NCI-H2107 treated with DMSO at 0.1 percent for 48 hours (cell line): ENCODE measurements at regions not wholly inside any gene's neighbourhood (a gene's known extent, or its start where the extent isn't known, plus 50 kb on each side); places are given as distances from the start of the nearest gene placed in this dataset.
"Not testable (repeated sequence)": the region's sequence is repeated elsewhere in the genome, so short reads cannot be mapped to it uniquely, and the experiment has no call there.

Source experiments
- DNase-seq: peaks from one replicate; lab custom pipeline; 2025; ENCODE audit not compliant: unreplicated experiment; lab: John Stamatoyannopoulos, UW

DNA sequence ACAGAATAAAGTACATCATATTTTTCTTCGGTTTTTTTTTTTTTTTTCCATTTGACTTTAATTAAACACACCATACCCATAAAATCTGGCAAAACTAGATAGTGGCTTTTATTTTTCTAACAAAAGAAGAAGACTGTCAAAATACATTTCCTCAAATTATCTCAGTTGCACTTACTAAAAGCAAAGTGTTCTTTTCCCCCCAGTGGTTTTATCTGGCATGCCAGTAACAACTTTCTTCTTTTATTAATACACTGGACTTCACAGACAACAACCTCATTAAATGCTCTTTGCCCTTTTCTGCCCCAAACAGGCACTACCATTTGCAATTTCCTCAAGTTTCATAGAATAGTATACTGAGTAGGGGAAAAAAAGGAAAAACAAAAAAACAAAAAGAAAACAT is 1792.3 kb downstream of the EFNA5 start:
- DNase-seq: no peak

DNA sequence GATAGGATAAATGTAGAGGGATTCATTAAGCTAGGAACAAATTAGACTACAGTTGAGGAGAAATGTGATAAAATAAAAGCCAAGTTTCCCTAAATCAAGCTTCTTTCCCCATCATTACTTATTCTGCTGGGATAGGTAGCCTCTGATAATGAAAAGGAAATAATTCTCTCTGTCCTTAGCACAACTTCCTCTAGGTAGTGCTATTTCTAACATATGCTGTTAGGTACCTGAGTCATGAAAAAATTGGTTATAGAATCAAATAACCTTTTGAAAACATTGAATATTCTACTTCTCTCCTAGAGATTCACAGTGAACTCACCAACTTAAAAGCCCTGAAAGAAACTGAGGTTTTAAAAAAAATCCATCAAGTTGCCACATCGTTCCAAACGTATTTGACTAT is 1793.1 kb downstream of the EFNA5 start:
- DNase-seq: no peak

DNA sequence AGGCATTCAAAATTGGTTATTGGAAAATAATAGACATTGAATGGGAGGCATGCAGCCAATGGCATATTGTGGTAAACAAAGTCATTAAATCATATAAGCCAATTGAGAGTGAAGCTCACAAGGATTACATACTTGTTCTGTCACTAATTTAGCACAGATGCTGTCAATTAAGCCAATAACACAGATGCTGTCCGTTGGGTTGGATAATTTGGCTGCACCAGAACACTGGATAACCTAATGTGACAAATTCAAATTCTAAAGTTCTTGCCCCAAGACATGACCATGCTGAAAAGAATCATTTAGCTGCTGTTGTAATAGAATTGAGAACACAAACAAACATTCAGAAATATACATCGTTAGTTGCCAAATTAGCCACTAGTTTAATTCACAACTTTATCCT is 1796.4 kb downstream of the EFNA5 start:
- no peak for DNase-seq

DNA sequence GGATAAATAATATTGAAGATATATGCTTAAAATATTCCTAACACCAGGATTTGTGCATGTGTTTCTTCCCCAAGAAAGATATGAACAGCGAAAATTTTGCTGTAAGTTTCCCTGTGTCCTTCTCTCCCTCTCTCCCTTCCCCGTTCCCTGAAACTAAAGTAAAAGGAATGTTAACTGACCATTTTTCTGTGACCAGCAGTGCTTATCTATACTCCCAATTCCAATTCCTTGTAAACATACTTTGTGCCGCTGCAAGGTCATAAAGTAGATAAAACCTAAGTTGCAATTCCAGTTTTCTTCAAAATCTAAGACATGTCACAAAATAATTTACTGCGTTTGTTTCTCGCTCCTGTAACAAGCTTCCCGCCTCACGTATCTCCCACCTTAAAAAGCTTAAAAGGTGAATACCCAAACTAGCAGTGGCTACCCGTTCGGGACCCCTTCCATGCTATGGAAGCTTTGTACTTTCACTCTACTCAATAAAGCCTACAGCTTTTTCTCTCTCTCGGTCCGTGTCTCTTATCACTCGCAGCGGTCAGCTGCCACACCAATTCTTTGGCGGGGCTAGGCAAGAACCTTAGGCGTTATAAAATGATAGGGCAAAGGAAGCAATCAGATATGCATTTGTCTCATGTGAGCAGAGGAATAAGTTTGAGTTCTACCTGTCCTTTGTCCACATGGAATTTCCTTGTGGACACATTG is 1798.0 kb downstream of the EFNA5 start:
- no peak for DNase-seq

DNA sequence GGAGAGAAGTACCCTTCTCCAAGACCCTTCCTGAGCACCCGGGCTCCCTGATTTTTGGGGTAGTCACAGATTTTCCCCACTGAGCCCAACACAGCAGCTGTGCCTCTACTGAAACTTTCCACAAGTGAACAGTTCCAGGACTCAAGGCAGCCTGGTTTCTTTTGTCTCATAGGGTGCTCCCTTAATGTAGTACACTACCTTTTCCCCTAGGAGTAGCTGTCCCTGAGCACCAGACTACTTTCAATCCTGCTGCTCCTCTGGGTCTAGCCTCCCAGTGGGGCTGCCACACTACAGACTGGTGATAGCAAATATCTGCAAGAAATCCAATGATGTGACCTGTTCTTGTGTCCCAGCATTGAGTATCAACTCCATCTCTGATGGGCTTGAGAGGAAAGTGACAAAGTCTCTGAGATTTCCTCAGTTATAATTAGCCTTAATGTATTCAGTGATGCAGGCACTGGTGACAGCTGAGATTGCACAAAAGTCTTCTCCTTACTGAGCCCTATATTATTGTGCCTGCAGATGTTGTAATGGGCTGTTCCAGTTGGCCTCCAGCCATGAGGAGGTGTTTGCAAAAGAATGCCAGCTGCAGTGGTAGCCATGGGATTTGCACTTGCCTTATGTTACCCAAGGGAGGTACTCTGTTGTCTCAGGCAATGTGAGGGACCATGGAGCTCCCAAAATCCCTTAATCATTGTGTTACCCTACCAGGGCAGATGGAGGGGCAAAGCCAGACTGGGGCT is 1802.5 kb downstream of the EFNA5 start:
- no peak for DNase-seq

DNA sequence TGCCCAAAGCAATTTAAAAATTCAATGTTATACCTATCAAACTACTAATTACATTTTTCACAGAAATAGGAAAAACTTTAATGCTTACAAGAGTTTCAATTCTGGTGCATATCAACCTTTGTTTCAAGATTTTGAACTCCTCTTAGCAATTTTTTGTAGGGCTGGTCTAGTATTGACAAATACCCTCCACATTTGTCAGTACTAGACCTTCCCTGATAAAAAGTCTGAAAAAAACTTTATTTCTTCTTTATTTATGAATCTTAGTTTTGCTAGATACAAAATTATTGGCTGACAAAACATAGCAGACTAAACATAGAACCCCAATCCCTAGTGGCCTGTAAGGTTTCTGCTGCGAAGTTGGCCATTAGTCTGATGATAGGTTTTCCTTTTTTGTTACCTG is 1804.9 kb downstream of the EFNA5 start:
- DNase-seq: no peak

DNA sequence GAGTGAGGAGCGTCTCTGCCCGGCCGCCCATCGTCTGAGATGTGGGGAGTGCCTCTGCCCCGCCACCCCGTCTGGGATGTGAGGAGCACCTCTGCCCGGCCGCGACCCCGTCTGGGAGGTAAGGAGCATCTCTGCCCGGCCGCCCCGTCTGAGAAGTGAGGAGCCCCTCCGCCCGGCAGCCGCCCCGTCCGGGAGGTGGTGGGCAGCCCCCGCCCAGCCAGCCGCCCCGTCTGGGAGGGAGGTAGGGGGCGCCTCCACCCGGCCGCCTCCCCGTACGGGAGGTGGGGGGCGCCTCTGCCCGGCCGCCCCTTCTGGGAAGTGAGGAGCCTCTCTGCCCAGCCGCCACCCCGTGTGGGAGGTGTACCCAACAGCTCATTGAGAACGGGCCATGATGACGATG is 1811.4 kb downstream of the EFNA5 start:
- DNase-seq: not testable (repeated sequence)

DNA sequence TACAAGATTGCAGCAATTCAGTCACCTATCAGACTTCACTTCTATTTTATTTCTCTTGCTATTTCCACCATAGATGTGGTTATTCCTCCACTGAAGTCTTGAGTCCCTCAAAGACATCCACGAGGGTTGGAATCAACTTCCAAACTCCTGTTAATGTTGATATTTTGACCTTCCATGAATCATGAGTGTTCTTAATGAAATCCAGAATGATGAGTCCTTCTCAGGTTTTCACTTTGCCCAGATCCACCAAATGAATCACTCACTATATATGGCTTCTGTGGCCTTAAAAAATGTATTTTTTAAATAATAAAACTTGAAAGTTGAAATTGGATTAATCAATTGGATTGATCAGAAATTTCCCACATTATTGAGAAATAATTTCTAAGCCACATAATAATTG is 1821.0 kb downstream of the EFNA5 start:
- DNase-seq: no peak

DNA sequence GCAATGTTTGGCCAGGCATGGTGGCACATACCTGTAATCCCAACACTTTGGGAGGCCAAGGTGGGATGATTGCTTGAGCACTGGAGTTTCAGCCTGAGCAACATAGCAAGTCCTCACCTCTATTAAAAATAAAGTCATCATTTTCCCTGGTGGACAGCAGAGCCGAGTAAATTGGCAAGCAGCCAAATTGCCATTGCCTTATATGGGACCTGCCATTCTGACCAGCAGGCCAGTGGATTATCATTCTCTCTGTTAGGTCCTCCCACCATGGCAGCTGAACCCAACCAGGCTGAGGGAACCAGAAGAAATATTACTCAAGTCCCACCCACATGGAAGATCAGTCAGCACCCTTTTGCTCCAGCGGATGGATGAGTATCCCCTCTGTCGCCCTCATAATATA is 1829.9 kb downstream of the EFNA5 start:
- no peak for DNase-seq

DNA sequence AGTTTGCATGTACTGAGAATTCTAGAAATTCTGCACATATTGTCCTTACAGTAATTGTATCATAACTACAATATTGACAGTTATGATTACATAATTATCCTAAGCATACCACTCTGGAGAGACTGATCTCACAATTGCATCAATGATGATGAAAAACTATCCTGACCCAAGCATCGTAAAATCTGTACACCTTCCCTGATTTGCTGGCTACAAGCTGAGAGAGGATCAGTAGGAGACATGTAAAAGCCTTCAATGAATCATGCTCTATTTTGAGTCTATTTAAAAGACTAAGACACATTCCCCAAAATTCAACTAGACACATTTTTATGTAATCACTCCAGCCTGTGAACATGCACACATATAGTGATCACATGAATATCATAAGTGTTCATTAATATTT is 1833.8 kb downstream of the EFNA5 start:
- DNase-seq: no peak

DNA sequence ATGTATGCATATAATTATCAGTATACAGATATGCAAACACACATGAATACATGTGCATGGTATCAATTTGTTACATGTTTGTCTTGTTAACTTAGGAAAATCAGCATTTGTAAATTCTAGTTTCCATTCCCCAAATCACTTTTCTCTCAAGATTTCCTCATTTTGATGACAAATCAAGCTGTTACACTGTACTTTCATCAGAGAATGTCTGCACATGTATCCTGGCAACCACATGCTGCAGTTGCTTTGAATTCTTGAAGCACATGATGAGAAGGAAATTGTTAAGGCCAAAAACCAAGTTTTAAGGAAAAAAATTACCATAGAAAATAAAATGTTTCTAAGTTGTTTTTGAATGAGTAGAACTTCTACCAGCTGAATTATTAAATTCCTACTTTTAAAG is 1834.5 kb downstream of the EFNA5 start:
- no peak for DNase-seq

DNA sequence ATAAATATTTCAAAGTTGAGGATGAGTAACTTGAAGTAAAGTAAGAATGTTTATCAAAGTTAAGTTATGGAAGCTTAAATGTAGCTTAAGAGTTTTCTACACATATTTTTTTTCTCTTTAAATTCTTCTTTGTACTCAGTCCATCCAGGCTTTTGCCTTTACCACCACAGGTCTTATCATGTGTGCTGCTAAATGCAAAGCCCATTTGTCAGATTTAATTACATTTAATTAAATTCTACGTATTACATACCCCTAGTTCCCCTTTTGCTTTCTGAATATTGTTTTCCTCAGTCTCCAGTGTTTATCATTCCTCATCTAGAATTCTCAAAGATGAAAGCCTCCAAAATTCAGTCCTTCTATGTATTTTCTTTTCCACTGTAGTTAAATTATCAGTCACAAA is 1841.9 kb downstream of the EFNA5 start:
- no peak for DNase-seq

DNA sequence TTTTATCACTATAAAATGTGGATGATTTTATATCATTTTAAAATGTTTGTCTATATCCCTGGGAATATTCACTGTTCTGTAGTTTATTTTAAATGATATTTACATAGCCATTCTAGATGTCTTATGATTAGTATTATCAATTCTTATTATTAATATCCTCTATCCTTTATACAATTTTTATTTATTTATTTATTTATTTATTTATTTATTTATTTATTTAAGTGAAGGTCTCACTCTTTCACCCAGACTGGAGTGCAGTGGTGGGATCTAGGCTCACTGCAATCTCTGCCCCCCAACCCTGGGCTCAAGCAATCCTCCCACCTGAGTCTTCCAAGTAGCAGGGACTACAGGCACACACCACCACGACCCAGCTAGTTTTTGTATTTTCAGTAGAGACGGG is 1848.9 kb downstream of the EFNA5 start:
- DNase-seq: no peak

DNA sequence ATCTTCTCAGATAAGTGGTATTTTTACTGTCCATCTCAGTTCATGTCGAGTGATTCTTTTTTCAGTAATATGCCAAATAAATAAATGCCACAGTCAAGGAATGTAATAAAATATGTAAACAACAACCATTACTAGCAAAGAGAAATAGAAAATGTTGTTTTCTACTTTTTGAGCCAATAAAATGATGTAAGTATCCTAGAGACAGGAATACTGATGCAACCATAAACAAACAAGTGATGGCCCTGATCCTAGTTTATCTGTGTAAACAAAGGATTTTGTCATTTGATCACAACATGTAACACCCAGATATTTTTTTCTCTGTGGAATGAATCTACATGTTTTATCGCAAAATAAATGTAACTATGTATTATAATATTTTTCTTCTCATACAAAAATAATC is 1852.8 kb downstream of the EFNA5 start:
- no peak for DNase-seq

DNA sequence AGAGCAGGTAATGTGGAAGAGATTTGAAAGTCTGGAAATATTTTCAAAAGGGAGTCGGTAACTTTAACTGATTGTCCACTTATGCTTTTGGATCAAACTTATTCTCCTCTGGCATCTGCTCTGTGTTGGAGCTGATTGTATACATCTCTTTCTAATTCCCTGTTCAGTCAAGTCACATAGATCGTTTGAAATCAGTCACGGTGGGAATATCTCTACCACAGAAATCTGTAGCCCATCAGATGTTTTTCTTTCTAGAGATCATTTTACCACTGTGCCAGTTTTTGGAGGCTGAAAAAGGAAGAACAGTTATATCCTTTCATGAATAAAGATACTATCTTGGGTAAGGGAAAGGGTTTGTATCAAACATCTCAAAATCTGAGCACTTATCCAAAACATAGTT is 1853.3 kb downstream of the EFNA5 start:
- DNase-seq: no peak

DNA sequence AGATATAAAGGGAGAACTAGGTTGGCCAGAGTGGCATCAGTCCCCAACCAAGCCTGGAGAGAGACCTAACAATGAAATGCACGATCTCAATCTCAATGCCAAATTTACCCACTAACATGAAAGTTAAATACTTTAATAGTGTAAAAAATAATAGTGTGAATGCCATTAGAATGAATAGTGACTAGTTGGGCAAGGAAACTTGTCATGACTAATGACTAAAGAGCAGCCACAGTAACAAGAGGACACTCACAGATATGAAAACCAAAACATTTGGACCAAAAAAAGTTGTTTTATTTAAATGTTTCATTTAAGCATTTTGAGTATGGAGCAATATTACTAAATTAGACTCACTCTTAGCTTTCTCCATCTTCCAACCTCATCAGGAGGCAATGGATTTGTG is 1853.8 kb downstream of the EFNA5 start:
- no peak for DNase-seq

DNA sequence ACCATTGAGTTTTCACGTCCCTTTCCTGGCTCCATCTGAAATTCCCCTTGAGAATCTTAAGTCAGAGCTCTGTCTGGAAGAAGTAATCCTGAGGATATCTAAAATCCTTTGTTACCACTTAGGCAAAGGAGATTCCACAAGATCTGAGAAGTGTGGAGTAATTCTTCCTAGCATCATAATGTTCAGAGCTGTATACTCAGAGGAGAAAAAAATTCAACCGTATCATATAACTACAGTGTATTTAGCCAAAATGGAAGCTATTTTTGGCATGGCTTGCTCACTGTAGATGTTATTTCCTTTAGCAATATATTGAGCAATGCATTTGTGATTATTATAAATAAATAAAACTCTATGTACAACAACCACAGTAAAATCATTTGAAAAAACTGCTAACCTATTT is 1858.4 kb downstream of the EFNA5 start:
- no peak for DNase-seq

DNA sequence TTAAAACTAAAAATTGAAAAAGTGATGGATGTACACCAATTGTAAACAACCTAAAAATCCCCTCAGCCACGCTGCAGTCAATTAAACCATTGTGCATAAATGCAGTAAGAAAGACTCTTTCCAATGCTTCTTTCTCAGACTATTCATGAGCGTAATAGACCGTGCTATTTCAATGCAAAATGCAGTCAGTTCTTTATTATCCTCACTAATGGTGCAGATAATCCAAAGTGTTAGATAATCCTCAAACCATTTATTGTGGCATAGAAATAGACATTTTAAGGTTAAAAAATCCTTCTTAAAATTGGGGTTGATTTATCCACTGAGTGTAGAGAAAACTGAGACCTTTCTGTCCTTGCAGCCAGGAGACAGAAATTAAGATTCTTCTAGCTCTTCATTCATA is 1862.8 kb downstream of the EFNA5 start:
- no peak for DNase-seq

DNA sequence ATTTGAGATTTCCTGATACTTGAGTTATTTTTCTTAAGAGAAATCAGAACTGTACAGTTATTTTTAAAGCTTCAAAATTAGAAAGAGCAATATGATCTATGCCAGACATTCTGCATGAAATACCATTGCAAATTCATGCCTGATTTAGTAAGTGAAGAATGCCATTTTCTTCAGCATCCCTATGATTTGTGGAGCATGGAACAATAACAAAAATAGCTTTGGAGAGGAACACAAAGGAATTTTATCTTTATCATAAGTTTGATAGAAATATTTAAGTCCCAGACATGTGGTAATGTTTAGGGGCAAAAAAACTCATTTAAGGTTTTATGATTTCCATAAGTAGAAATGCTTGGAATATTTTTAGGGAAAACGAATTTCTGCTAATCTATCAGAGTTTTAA is 1863.4 kb downstream of the EFNA5 start:
- DNase-seq: no peak

DNA sequence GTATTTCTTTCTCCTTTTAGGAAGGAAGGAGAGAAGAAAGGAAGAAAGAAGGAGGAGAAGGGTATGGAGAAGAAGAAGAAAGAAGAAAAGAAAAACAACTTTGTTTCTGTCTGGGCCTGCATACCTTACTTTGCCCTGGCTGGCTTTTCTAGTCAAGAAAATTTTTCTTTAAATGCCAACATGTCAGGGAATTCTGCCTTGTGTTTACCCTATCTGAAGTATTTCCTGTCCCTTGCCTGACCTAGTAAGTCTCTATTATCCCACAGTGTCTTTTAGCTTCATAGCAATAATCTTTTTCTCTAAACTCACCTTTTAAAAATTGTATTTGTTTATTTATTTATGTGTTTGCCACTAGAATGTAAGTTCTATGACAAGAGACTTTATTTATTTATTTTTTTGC is 1864.1 kb downstream of the EFNA5 start:
- no peak for DNase-seq

DNA sequence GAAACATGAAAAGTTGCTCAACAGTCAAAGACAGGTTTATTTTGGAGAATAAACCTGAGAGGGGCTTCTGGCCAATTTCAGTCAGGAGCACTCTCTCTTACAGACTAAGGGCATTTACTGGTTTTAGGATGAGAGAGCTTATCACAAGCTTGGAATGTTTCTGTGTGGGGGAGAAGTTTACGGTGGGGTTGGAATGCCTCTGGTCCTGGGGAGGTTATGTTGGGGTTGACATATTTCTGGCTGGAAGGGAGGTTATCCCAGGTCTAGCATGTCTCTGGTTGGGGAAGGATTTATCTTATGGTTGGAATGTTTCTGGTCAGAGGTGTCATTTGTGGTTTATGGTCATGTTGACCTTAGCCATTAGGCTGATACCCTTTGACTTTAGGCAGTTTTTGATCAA is 1867.3 kb downstream of the EFNA5 start:
- no peak for DNase-seq

DNA sequence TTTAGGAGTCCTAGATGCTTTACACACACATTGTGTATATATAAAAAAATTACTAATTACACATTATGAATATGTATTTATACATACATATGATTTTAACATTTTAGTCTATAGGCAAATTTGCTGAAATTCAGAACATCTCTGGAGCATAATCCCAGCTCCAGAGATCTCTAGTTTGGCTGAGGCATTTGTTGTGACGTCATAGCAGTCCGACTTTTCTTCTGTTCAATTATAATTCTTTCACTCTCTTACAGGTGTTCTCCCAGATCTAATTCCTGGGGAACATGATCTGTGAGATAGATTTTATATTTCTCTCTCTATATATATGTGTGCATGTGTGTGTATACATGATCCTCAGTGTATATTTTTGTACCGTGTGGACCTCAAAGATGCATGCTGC is 1876.2 kb downstream of the EFNA5 start:
- no peak for DNase-seq

DNA sequence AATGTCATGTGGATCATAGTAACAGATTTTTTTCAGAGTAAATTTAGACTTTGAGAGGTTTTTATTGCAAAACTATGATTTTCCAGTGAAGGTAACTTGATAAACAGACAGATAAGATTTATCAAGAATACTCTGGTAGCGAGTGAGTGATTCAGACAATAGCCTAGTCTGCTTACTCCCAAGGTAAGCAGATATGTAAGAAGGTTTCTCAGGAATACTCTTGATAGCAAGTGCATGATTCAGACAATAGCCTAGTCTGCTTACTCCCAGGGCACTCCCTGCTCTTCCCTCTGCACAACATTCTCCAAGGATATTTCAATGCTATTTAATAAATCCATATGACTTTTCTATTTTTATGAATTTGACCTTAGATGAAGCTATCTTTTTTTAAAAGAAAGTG is 1881.5 kb downstream of the EFNA5 start:
- DNase-seq: no peak
